Heart left ventricle (tissue), 13 donors: ENCODE measurements at regions not wholly inside any gene's neighbourhood (a gene's known extent, or its start where the extent isn't known, plus 50 kb on each side); places are given as distances from the start of the nearest gene placed in this dataset.

Source experiments
- CTCF ChIP-seq, 12 donors: fragments of 200-600 bp; sonication (generic) in 4 of 12; IDR thresholded peaks; one replicate each; pipeline versions ENCODE4 v1.5.0 to v1.8.0; 2018 to 2022; ENCODE audit warnings: antibody characterized with exemption in 12 of 12, mild to moderate bottlenecking in 5 of 12
- POLR2A ChIP-seq, 2 donors: fragments of 450-650 bp; IDR thresholded peaks; one replicate each; pipeline ENCODE4 v1.6.1; 2017; ENCODE audit warnings: antibody characterized with exemption in 2 of 2, mild to moderate bottlenecking in 2 of 2, moderate library complexity in 2 of 2
- donor health status: ischemic (EF 13 %, LVEDD 7.1; RV severe dilation, severe dysfunction).
- donor health status: DM: no; HTN: yes; CAD: no.
- donor health status: DM: no; HTN: no; CAD: no.
- donor health status: ischemic (EF 25% LVEDD 6.9; RV normal size, moderate dysfunction).
- donor health status: ischemic (EF 25% LVEDD 5.7; RV mildly dilated, moderate dysfunction).
- donor health status: ischemic (EF 35%, LVEDD 5.7; RV mildly dilated, moderate dysfunction).
- donor health status: nonischemic (EF 11% LVEDD 7.7; RV severe dilation, severe dysfunction).
- donor health status: DM: yes; HTN: yes; CAD: no.
- donor health status: PGD.
- donor health status: ischemic (EF 29% LVEDD 5.4; RV normal size, mild dysfunction).
- donor health status: nonischemic (EF 23%, LVEDD 6.1; RV moderate dilation, normal function).

GRCh38 chr6:12640438-12640837, 76.1 kb upstream of the PHACTR1 start:
- no peak for TF ChIP-seq CTCF (IDR thresholded peaks at IDR 0.05)
- TF ChIP-seq POLR2A (IDR thresholded peaks at IDR 0.05), result no peak
